Ovary (tissue), 7 donors: ENCODE measurements at regions not wholly inside any gene's neighbourhood (a gene's known extent, or its start where the extent isn't known, plus 50 kb on each side); places are given as distances from the start of the nearest gene placed in this dataset.

Source experiments
- DNase-seq, 5 donors: peaks; one replicate each; pipeline ENCODE4 v3.0.0-alpha.2; 2019 to 2020
- H3K27ac ChIP-seq, 2 donors: fragments of 200-600 bp; one replicate each; pipeline versions ENCODE4 v1.5.1 to v1.8.0; 2019 to 2022
- H3K27me3 ChIP-seq: fragments of 200-600 bp; one replicate; pipeline ENCODE4 v1.8.0; 2022
- H3K36me3 ChIP-seq: fragments of 200-600 bp; sonication (generic); one replicate; pipeline ENCODE4 v1.5.1; 2019
- H3K4me1 ChIP-seq: one replicate; pipeline ENCODE4 v1.8.1; 2013; ENCODE audit warnings: mild to moderate bottlenecking, moderate library complexity; ENCODE audit not compliant: insufficient read depth
- H3K4me3 ChIP-seq: fragments of 200-600 bp; sonication (generic); one replicate; pipeline ENCODE4 v1.5.1; 2017
- H3K9me3 ChIP-seq, 2 donors: fragments of 200-600 bp in 1 of 2; sonication (generic) in 1 of 2; one replicate each; pipeline versions ENCODE4 v1.5.1 to v1.8.1; 2013 to 2019; ENCODE audit warnings: mild to moderate bottlenecking in 1 of 2, moderate library complexity in 1 of 2
- EP300 ChIP-seq: sonication (generic); formaldehyde crosslinking; IDR thresholded peaks from one replicate; pipeline ENCODE4 v1.6.1; 2017; ENCODE audit warnings: antibody characterized with exemption
- POLR2A ChIP-seq: fragments of 450-650 bp; IDR thresholded peaks from one replicate; pipeline ENCODE4 v1.6.1; 2017; ENCODE audit warnings: antibody characterized with exemption, mild to moderate bottlenecking, moderate library complexity
- WGBS, 3 donors: extraction: QIAGEN DNeasy Blood & Tissue Kit in 1 of 3; methylation state at CpG; one replicate each; pipeline versions ENCODE4 v1.1.5 to v1.1.7; 2013 to 2017; 5-methylcytosine and 5-hydroxymethylcytosine counted together
- intact Hi-C, 4 donors: fragments of 100-400 bp; cut with DNase I; formaldehyde crosslinking; loops; one replicate each; pipeline versions ENCODE4 v1.11.0 to v1.15.1; 2022 to 2023
- TF ChIP-seq, protein P1 (sequence below), 3 donors: fragments of 450-650 bp in 2 of 3; fragments of 200-600 bp in 1 of 3; IDR thresholded peaks; one replicate each; pipeline versions ENCODE4 v1.5.1 to v1.8.0; 2016 to 2022; ENCODE audit warnings: antibody characterized with exemption in 3 of 3, mild to moderate bottlenecking in 1 of 3
- donor health status: DM: no; HTN: no; CAD: no; lungs with moderate emphysema.
- donor health status: DM: no; HTN: no; CAD: no.
- donor health status: Bipolar disorder and iron deficiency.
- donor health status: DM: no; HTN: no; CAD: no.
- donor health status: DM: yes; HTN: yes; CAD: no.

- TF ChIP-seq, protein P1, sequence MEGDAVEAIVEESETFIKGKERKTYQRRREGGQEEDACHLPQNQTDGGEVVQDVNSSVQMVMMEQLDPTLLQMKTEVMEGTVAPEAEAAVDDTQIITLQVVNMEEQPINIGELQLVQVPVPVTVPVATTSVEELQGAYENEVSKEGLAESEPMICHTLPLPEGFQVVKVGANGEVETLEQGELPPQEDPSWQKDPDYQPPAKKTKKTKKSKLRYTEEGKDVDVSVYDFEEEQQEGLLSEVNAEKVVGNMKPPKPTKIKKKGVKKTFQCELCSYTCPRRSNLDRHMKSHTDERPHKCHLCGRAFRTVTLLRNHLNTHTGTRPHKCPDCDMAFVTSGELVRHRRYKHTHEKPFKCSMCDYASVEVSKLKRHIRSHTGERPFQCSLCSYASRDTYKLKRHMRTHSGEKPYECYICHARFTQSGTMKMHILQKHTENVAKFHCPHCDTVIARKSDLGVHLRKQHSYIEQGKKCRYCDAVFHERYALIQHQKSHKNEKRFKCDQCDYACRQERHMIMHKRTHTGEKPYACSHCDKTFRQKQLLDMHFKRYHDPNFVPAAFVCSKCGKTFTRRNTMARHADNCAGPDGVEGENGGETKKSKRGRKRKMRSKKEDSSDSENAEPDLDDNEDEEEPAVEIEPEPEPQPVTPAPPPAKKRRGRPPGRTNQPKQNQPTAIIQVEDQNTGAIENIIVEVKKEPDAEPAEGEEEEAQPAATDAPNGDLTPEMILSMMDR (IDR thresholded peaks at IDR 0.05), result no peak
- no peak overlapping the region for H3K4me3 ChIP-seq
- H3K27me3 ChIP-seq, result no peaks in the 10 kb centered on the region
- no peaks in the 10 kb centered on the region for H3K4me1 ChIP-seq
- WGBS, 3 donors, result 57 to 80% (median 60%) methylated on average over 1 of the region's 1 CpG
- intact Hi-C loops, result no loop called here
- H3K27ac ChIP-seq, result no peak overlapping the region
- no peaks in the 10 kb centered on the region for H3K9me3 ChIP-seq
- H3K36me3 ChIP-seq, result no peaks in the 10 kb centered on the region
- DNase-seq, result no peak
Measured at GRCh38 chr12:126193190-126193589, 1128.0 kb downstream of the AACS start.

GRCh38 chr12:126196263-126196662 lies 1131.0 kb downstream of the AACS start:
- no peaks in the 10 kb centered on the region for H3K9me3 ChIP-seq
- H3K27ac ChIP-seq, result no peak overlapping the region
- TF ChIP-seq, protein P1 (IDR thresholded peaks at IDR 0.05), result no peak
- TF ChIP-seq EP300 (no peak), POLR2A (no peak)
- H3K36me3 ChIP-seq, result no peaks in the 10 kb centered on the region
- H3K27me3 ChIP-seq, result no peaks in the 10 kb centered on the region
- 92 to 94% (median 92%) methylated on average over 1 of the region's 1 CpG for WGBS, 3 donors
- H3K4me3 ChIP-seq, result no peak overlapping the region
- no peaks in the 10 kb centered on the region for H3K4me1 ChIP-seq
- no peak for DNase-seq
- intact Hi-C loops, result no loop called here

DNA sequence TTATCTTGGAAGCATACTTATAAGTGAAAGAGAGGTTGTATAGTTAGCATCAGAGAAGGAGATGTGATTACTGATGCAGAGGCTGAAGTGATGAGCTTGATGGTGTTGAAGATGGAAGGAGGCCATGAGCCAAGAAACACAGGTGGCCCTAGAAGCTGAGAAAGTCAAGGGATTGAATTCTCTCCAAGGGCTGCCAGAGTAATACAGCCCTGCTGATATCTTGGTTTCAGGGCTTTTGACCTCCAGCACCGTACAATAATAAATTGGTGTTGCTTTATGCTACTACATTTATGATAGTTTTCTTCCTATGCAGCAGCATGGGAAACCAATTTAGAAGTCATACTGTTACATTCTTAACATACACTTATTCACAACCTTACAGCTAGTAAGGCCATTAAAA lies 1133.3 kb downstream of the AACS start:
- H3K9me3 ChIP-seq, result no peaks in the 10 kb centered on the region
- no peak for TF ChIP-seq POLR2A
- TF ChIP-seq, protein P1 (IDR thresholded peaks at IDR 0.05), result no peak
- no peak for TF ChIP-seq EP300
- H3K4me3 ChIP-seq, result no peak overlapping the region
- DNase-seq, result no peak
- intact Hi-C loops, result no loop called here
- H3K4me1 ChIP-seq, result no peaks in the 10 kb centered on the region
- 15 to 42% (median 22%) methylated on average over 1 of the region's 1 CpG for WGBS, 3 donors
- H3K27me3 ChIP-seq, result no peaks in the 10 kb centered on the region
- H3K27ac ChIP-seq, result no peak overlapping the region
- no peaks in the 10 kb centered on the region for H3K36me3 ChIP-seq

GRCh38 chr12:126198966-126199692 lies 1133.9 kb downstream of the AACS start:
- Histone ChIP-seq H3K4me1 (no peaks in the 10 kb centered on the region), H3K27me3 (no peaks in the 10 kb centered on the region), H3K9me3 (no peaks in the 10 kb centered on the region), H3K4me3 (no peak overlapping the region), H3K27ac (no peak overlapping the region), H3K36me3 (no peaks in the 10 kb centered on the region)
- intact Hi-C loops, result no loop called here
- 71 to 79% (median 72%) methylated on average over 6 of the region's 6 CpGs for WGBS, 3 donors
- TF ChIP-seq POLR2A (no peak), EP300 (no peak)
- TF ChIP-seq, protein P1 (IDR thresholded peaks at IDR 0.05), result no peak
- DNase-seq, result no peak
